Neural cell (in vitro differentiated cells): ENCODE measurements at regions not wholly inside any gene's neighbourhood (a gene's known extent, or its start where the extent isn't known, plus 50 kb on each side); places are given as distances from the start of the nearest gene placed in this dataset.

Experiments
- H2AFZ ChIP-seq: fragments of 200-600, 300-800 bp; sonication (generic), shearing (Covaris generic); 2 replicates; pipeline ENCODE4 v1.6.0; 2014; ENCODE audit warnings: low read depth, mild to moderate bottlenecking, antibody characterized with exemption, low read length, moderate library complexity
- H3F3A ChIP-seq: fragments of 200-600 bp; shearing (Covaris generic); 2 replicates; pipeline ENCODE4 v1.6.1; 2016; ENCODE audit warnings: mild to moderate bottlenecking, moderate library complexity, mixed read lengths, antibody characterized with exemption, low read length; ENCODE audit not compliant: insufficient read depth, poor library complexity, severe bottlenecking
- H3K27ac ChIP-seq: fragments of 200-600, 300-800 bp; sonication (generic), shearing (Covaris generic); 2 replicates; pipeline ENCODE4 v1.5.1; 2014; ENCODE audit warnings: mild to moderate bottlenecking, low read length, moderate library complexity
- H3K27me3 ChIP-seq: fragments of 300-800, 200-600 bp; sonication (generic), shearing (Covaris generic); 2 replicates; pipeline ENCODE4 v1.6.0; 2014; ENCODE audit warnings: mild to moderate bottlenecking, low read depth, low read length, moderate library complexity; ENCODE audit not compliant: insufficient read depth
- H3K36me3 ChIP-seq: fragments of 300-800, 200-600 bp; sonication (generic), shearing (Covaris generic); 2 replicates; pipeline ENCODE4 v1.5.1; 2014; ENCODE audit warnings: mild to moderate bottlenecking, antibody characterized with exemption, low read length, moderate library complexity; ENCODE audit not compliant: insufficient read depth
- H3K4me2 ChIP-seq: fragments of 300-800, 200-600 bp; sonication (generic), shearing (Covaris generic); 2 replicates; pipeline ENCODE4 v1.6.0; 2014; ENCODE audit warnings: mild to moderate bottlenecking, low read length
- H3K4me3 ChIP-seq: fragments of 300-800, 200-600 bp; sonication (generic), shearing (Covaris generic); 2 replicates; pipeline ENCODE4 v1.5.1; 2014; ENCODE audit warnings: mild to moderate bottlenecking, low read length, moderate library complexity
- H3K79me2 ChIP-seq: fragments of 200-600 bp; shearing (Covaris generic); replicated peaks from 2 replicates; pipeline ENCODE4 v1.6.0; 2014; ENCODE audit warnings: mild to moderate bottlenecking, low read length, moderate library complexity; ENCODE audit not compliant: insufficient read depth
- H3K9ac ChIP-seq: fragments of 300-800, 200-600 bp; sonication (generic), shearing (Covaris generic); 2 replicates; pipeline ENCODE4 v1.6.1; 2016; ENCODE audit warnings: mild to moderate bottlenecking, low read length, mixed read lengths
- H3K9me2 ChIP-seq: fragments of 200-600 bp; shearing (Covaris generic); 2 replicates; pipeline ENCODE4 v1.6.1; 2016; ENCODE audit warnings: mild to moderate bottlenecking, low read length, mixed read lengths; ENCODE audit not compliant: insufficient read depth
- H3K9me3 ChIP-seq: fragments of 200-600, 300-800 bp; sonication (generic), shearing (Covaris generic); 2 replicates; pipeline ENCODE4 v1.6.1; 2016; ENCODE audit warnings: mild to moderate bottlenecking, mixed run types, low read length, moderate library complexity, mixed read lengths
- H4K20me1 ChIP-seq: fragments of 200-600 bp; shearing (Covaris generic); 2 replicates; pipeline ENCODE4 v1.6.1; 2016; ENCODE audit warnings: mild to moderate bottlenecking, mixed run types; ENCODE audit not compliant: insufficient read depth
- EP300 ChIP-seq: fragments of 450-650 bp; conservative IDR thresholded peaks from 2 replicates; pipeline ENCODE4 v1.6.1; 2014; ENCODE audit warnings: antibody characterized with exemption, mild to moderate bottlenecking, moderate library complexity; ENCODE audit not compliant: poor library complexity, severe bottlenecking
- EZH2 ChIP-seq: fragments of 200-600, 300-800 bp; shearing (Covaris generic), sonication (generic); IDR thresholded peaks from 2 replicates; pipeline ENCODE4 v1.6.1; 2014; ENCODE audit warnings: antibody characterized with exemption, low read length, borderline replicate concordance, mild to moderate bottlenecking; ENCODE audit not compliant: insufficient read depth, poor library complexity, severe bottlenecking
- MXI1 ChIP-seq: fragments of 450-650 bp; conservative IDR thresholded peaks from 2 replicates; pipeline ENCODE4 v1.6.1; 2014; ENCODE audit warnings: antibody characterized with exemption, mild to moderate bottlenecking; ENCODE audit not compliant: poor library complexity, severe bottlenecking
- POLR2AphosphoS5 ChIP-seq: IDR thresholded peaks from 2 replicates; pipeline ENCODE4 v1.6.1; 2012
- RAD21 ChIP-seq: fragments of 450-650 bp; conservative IDR thresholded peaks from 2 replicates; pipeline ENCODE4 v1.6.1; 2014; ENCODE audit warnings: antibody characterized with exemption, mild to moderate bottlenecking, moderate library complexity
- SMC3 ChIP-seq: fragments of 450-650 bp; conservative IDR thresholded peaks from 2 replicates; pipeline ENCODE4 v1.6.1; 2014; ENCODE audit warnings: antibody characterized with exemption, mild to moderate bottlenecking, moderate library complexity; ENCODE audit not compliant: poor library complexity
- TAF1 ChIP-seq: IDR thresholded peaks from 2 replicates; pipeline ENCODE4 v1.6.1; 2012; ENCODE audit warnings: low read depth
- TF ChIP-seq, protein P1 (sequence below): IDR thresholded peaks from 2 replicates; pipeline ENCODE4 v1.6.1; 2012; ENCODE audit warnings: borderline replicate concordance
- TF ChIP-seq, protein P2 (sequence below): fragments of 450-650 bp; IDR thresholded peaks from 2 replicates; pipeline ENCODE4 v1.5.1; 2014; ENCODE audit warnings: antibody characterized with exemption, mild to moderate bottlenecking, moderate library complexity; ENCODE audit not compliant: poor library complexity, severe bottlenecking

DNA sequence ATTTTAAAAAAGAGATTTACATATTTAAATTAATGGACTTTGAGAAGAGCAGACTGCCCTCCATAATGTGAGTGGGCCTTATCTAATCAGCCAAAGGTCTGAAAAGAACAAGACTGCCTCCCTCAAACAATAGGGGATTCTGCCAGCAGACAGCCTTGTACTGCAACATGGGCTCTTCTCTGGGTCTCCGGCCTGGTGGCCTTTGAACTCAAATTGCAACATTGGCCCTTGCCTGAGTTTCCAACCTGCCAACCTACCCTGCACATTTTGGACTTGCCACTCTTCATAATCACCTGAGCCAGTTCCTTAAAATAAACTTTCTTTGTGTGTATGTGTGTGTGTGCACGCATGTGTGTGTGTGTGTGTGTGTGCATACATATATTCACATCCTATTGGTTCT lies 90.8 kb upstream of the OTUD4 start:
- TF ChIP-seq POLR2AphosphoS5 (no peak), MXI1 (no peak), RAD21 (no peak), EZH2 (no peak), TAF1 (no peak), SMC3 (no peak), EP300 (no peak)
- TF ChIP-seq, protein P1, sequence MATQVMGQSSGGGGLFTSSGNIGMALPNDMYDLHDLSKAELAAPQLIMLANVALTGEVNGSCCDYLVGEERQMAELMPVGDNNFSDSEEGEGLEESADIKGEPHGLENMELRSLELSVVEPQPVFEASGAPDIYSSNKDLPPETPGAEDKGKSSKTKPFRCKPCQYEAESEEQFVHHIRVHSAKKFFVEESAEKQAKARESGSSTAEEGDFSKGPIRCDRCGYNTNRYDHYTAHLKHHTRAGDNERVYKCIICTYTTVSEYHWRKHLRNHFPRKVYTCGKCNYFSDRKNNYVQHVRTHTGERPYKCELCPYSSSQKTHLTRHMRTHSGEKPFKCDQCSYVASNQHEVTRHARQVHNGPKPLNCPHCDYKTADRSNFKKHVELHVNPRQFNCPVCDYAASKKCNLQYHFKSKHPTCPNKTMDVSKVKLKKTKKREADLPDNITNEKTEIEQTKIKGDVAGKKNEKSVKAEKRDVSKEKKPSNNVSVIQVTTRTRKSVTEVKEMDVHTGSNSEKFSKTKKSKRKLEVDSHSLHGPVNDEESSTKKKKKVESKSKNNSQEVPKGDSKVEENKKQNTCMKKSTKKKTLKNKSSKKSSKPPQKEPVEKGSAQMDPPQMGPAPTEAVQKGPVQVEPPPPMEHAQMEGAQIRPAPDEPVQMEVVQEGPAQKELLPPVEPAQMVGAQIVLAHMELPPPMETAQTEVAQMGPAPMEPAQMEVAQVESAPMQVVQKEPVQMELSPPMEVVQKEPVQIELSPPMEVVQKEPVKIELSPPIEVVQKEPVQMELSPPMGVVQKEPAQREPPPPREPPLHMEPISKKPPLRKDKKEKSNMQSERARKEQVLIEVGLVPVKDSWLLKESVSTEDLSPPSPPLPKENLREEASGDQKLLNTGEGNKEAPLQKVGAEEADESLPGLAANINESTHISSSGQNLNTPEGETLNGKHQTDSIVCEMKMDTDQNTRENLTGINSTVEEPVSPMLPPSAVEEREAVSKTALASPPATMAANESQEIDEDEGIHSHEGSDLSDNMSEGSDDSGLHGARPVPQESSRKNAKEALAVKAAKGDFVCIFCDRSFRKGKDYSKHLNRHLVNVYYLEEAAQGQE = no peak
- TF ChIP-seq, protein P2, sequence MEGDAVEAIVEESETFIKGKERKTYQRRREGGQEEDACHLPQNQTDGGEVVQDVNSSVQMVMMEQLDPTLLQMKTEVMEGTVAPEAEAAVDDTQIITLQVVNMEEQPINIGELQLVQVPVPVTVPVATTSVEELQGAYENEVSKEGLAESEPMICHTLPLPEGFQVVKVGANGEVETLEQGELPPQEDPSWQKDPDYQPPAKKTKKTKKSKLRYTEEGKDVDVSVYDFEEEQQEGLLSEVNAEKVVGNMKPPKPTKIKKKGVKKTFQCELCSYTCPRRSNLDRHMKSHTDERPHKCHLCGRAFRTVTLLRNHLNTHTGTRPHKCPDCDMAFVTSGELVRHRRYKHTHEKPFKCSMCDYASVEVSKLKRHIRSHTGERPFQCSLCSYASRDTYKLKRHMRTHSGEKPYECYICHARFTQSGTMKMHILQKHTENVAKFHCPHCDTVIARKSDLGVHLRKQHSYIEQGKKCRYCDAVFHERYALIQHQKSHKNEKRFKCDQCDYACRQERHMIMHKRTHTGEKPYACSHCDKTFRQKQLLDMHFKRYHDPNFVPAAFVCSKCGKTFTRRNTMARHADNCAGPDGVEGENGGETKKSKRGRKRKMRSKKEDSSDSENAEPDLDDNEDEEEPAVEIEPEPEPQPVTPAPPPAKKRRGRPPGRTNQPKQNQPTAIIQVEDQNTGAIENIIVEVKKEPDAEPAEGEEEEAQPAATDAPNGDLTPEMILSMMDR = no peak
- Histone ChIP-seq H3K9ac (no peak overlapping the region), H2AFZ (no peak overlapping the region), H3K4me2 (no peak overlapping the region), H3K4me3 (no peak overlapping the region), H3K27me3 (no peaks in the 10 kb centered on the region), H4K20me1 (no peaks in the 10 kb centered on the region), H3F3A (no peaks in the 10 kb centered on the region), H3K36me3 (no peaks in the 10 kb centered on the region), H3K79me2 (no peaks in the 10 kb centered on the region), H3K9me2 (no peaks in the 10 kb centered on the region), H3K9me3 (no peaks in the 10 kb centered on the region), H3K27ac (no peak overlapping the region)

DNA sequence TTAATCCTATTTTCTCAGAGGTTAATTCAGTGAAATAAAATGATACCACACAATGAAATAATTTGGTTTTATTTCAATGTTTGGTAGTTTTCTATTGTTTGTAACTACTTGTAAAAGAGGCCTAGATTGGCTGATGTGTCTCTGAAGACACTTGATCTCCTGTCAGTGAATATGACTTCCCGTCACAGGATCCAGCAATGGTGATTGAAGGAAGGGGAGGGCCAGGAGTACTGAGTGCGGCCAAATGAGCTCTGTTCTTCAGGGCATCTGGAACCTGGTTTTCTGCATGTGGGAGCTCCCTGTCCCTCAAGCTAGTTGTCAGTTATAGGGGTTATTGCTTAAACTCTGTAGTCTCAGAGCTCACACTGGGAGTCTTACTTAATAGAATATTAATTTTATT lies 86.5 kb upstream of the OTUD4 start:
- H3K79me2 ChIP-seq = no peaks in the 10 kb centered on the region
- H3K27me3 ChIP-seq = no peaks in the 10 kb centered on the region
- no peaks in the 10 kb centered on the region for H3K9me2 ChIP-seq
- no peaks in the 10 kb centered on the region for H3F3A ChIP-seq
- H3K9me3 ChIP-seq = no peaks in the 10 kb centered on the region
- H2AFZ ChIP-seq = no peak overlapping the region
- H3K9ac ChIP-seq = no peak overlapping the region
- no peak overlapping the region for H3K27ac ChIP-seq
- H3K36me3 ChIP-seq = no peaks in the 10 kb centered on the region
- no peak for TF ChIP-seq MXI1
- no peak for TF ChIP-seq POLR2AphosphoS5
- TF ChIP-seq TAF1 = no peak
- TF ChIP-seq EZH2 = no peak
- TF ChIP-seq, protein P2 = no peak
- no peak for TF ChIP-seq RAD21
- TF ChIP-seq EP300 = no peak
- TF ChIP-seq SMC3 = no peak
- TF ChIP-seq, protein P1 = no peak
- H4K20me1 ChIP-seq = no peaks in the 10 kb centered on the region
- no peak overlapping the region for H3K4me3 ChIP-seq
- no peak overlapping the region for H3K4me2 ChIP-seq
